HG03442 (cell line): ENCODE measurements at regions not wholly inside any gene's neighbourhood (a gene's known extent, or its start where the extent isn't known, plus 50 kb on each side); places are given as distances from the start of the nearest gene placed in this dataset.

Source experiments
- ATAC-seq: cut with Tn5 transposase; IDR thresholded peaks from one replicate; pipeline ENCODE4 v1.9.1; 2021; ENCODE audit warnings: mild to moderate bottlenecking, moderate library complexity; ENCODE audit not compliant: unreplicated experiment

- no peak for ATAC-seq
These were observed 498.5 kb upstream of the ZFHX3 start for GRCh38 chr16:73546341-73546845.

DNA sequence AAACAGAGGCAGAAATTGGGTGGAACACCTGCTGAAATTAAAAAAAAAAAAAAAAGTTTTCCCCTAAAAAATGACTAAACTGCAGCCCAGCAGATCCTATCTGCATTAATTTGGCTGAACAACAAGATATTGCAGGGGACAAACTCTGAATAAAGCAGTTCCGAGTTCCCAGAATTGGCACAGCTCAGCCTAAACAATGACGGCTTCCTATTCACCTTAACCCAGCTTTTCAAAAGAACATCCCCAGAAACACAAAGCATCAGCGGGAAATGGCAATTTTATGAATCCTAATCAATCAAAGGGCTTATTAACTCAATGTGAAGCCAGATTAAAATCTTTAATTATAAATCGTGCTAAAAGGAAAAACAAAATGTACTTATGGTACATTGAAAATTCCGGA is 497.8 kb upstream of the ZFHX3 start:
- no peak for ATAC-seq

- ATAC-seq = no peak
These were observed 497.4 kb upstream of the ZFHX3 start for GRCh38 chr16:73545290-73545689.

DNA sequence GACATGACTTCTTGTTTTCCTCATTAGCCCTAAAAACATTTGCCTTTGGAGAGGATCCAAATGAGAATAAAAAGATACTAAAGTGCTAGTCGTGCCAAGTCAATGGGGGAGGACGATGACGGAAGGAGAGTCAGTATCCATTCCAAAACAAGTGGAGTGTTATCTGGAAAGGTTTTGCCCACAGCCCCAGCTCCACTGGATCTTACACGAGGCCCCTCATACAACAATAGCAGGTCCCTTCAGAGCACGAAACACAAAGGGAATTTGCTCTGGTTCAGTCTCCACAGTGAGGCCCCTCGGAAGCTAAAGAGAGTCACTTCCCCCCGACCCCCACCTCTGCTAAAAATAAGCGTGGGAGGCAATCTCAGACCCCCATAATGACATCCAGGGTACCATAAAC is 496.9 kb upstream of the ZFHX3 start:
- ATAC-seq = no peak

DNA sequence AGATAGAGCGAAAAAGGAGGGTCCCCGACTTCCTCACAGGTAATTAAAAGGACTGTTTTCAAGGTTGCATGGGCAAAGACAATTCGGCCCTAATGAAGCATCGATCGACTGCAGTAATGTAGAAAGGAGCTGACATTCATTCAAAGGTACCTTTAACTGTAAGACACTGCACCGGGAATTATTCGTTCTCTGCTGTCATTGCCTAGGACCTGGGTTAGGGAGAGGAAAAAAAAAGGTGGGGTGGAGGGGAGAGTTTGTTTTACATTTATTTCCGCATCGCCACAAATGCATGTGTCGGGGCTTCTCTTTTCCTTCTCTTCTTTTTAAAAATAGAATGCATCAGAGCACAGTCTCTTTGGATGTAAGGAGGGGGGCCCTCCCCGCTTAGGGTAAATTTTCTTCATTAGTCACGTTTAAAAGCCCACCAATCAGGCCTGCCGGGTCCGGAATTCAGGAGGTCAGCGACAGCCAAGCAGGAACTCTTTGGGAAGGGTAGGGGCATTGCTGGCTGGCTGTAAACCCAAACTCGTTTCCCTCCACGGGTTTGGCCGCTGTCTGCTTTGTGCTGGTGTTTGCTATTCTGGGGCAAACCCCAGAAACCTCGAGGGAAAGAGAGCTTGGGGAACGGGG is 496.2 kb upstream of the ZFHX3 start:
- no peak for ATAC-seq

- no peak for ATAC-seq
These were observed 495.5 kb upstream of the ZFHX3 start for GRCh38 chr16:73543331-73543969.

GRCh38 chr16:73542885-73543284 is 495.0 kb upstream of the ZFHX3 start:
- no peak for ATAC-seq

- ATAC-seq = no peak
These were observed 490.0 kb upstream of the ZFHX3 start for GRCh38 chr16:73537921-73538320.

DNA sequence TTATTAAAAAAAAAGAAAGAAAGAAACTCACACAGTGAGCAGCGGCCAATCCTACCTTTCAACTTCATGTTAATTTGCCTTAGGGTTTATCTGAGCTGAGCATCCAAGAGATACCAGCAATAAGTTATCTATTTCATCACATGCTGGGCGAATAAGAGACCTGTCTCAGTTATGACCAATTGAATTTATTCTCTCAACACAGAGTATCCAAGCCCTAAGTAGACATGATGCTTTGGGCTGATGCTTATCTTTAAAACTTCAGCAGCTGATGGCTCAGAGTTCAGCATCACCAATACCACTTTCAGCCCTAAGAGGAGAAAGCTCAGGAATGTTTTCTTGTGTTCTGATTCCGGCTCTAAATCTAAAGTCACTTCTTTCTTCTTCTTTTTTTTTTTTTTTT is 489.0 kb upstream of the ZFHX3 start:
- ATAC-seq = no peak

GRCh38 chr16:73531021-73531420 is 483.1 kb upstream of the ZFHX3 start:
- no peak for ATAC-seq

- ATAC-seq = no peak
These were observed 482.6 kb upstream of the ZFHX3 start for GRCh38 chr16:73530529-73530928.

- no peak for ATAC-seq
These were observed 481.5 kb upstream of the ZFHX3 start for GRCh38 chr16:73529303-73530012.

DNA sequence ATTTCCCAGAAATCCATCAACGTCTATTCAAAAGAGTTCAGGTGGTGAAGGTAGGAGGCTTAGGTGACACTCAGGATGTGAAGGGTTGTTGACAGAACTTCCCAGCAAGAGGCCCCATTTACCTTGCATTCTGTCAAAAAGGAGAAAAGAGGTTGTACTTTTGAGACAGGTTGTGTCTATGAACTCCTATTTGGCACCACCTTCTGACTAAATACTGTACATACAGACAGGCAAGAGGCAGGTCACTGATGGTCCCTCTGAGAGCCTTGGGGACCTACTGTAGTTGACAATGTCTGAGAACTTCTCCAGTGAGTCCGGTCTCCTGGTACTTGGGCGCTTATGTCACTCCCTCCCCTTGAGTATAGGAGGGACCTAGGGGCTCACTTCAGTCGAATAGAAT is 479.3 kb upstream of the ZFHX3 start:
- no peak for ATAC-seq

DNA sequence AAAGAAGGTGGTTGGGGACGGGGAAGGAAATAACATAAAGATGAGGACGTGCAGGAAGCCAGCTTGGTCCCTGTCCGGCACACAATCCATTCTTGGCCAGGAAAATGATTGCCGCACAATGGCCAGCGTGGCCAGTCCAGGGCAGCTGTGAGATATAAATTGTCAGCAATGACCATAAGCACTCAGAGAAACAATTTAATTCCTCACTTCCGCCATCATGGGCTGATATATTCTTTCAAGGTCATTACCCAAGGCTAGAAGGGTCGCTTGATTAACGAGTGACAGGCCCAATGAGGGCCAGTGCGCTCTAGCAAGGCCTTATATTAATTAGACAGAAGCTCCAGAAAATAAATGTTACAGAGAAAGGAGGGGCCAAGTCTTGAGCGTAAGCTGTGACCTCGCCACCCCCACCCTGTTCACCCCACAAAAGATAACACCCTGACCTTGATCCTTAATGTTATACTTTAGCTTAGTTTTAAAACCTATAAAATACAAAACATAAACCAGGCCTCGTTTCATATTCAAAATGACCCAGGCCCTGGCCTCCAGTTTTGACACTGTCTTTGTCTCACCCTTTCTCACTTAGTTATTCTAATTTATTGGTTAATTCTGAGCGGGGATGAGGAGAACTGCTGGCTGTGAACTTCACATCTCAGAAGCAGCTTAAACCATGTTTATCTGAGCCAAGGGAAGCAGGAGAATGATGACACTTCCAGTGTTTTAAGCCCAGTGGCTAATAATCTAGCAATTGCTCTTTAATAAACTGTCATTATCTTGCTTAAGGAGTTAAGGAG is 478.3 kb upstream of the ZFHX3 start:
- ATAC-seq = no peak

- no peak for ATAC-seq
These were observed 475.3 kb upstream of the ZFHX3 start for GRCh38 chr16:73523209-73523608.

GRCh38 chr16:73521499-73521898 is 473.6 kb upstream of the ZFHX3 start:
- no peak for ATAC-seq

DNA sequence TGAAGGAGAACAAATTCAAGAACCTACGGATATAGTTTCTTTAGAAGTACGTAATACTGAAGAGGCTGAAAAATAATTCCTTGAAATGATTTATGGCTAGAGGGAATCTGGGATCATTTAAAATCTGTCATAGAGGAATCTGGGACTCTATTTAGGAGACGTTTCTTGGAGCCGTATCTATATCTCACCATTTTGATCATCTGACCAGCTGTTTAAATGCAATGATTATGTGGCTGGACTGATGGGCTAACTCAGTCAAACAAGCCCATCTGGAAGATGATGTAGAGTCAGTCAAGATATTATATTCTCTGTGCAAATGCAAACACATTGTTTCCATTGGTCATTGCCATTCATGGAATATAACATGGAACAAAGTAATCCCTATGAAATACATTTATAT is 467.7 kb upstream of the ZFHX3 start:
- ATAC-seq = no peak

DNA sequence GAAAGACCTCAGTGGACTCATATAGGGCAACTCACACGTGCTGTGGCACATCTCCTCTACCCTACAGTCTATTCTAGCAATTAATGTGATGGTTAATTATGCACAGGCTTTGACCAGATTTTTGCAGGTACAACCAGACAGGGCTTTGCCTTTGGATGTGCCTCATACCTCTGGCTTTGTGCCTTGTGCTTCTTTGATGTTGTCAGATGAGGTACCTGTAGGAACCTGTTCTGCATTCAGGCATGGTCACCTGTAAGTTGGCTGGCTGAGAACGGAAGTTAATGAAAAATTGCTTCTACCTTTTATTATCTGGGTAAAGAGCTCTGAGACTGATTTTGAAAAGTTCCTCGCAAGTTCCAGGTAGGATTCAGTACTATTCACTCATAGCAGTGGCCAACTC is 462.9 kb upstream of the ZFHX3 start:
- no peak for ATAC-seq

GRCh38 chr16:73506568-73507056 is 458.7 kb upstream of the ZFHX3 start:
- ATAC-seq = no peak

GRCh38 chr16:73505577-73505976 is 457.6 kb upstream of the ZFHX3 start:
- no peak for ATAC-seq
